GM19438 (cell line): ENCODE measurements at regions not wholly inside any gene's neighbourhood (a gene's known extent, or its start where the extent isn't known, plus 50 kb on each side); places are given as distances from the start of the nearest gene placed in this dataset.
A peak's percentile ranks its signal among the peaks of the same experiment; 100 is the strongest.
"Not testable (repeated sequence)": the region's sequence is repeated elsewhere in the genome, so short reads cannot be mapped to it uniquely, and the experiment has no call there.

Experiments
- ATAC-seq: cut with Tn5 transposase; IDR thresholded peaks from one replicate; pipeline ENCODE4 v1.9.1; 2021; ENCODE audit warnings: low read depth; ENCODE audit not compliant: unreplicated experiment

GRCh38 chr3:153437666-153438065 is 275.6 kb downstream of the RAP2B start:
- ATAC-seq = no peak

- ATAC-seq = no peak
Observed at GRCh38 chr3:153438271-153438670, 276.2 kb downstream of the RAP2B start.

GRCh38 chr3:153439780-153440179 is 277.8 kb downstream of the RAP2B start:
- ATAC-seq = no peak

GRCh38 chr3:153440311-153440710 is 278.3 kb downstream of the RAP2B start:
- ATAC-seq = no peak

GRCh38 chr3:153442386-153442785 is 280.4 kb downstream of the RAP2B start:
- ATAC-seq = no peak

- no peak for ATAC-seq
Observed at GRCh38 chr3:153442799-153443487, 280.9 kb downstream of the RAP2B start.

GRCh38 chr3:153443961-153444360 is 281.9 kb downstream of the RAP2B start:
- no peak for ATAC-seq

- no peak for ATAC-seq
Observed at GRCh38 chr3:153445817-153446216, 283.8 kb downstream of the RAP2B start.

- ATAC-seq = no peak
Observed at GRCh38 chr3:153448151-153448829, 286.3 kb downstream of the RAP2B start.

- no peak for ATAC-seq
Observed at GRCh38 chr3:153456833-153457545, 295.0 kb downstream of the RAP2B start.

- ATAC-seq = no peak
Observed at GRCh38 chr3:153458881-153459280, 296.9 kb downstream of the RAP2B start.

- ATAC-seq = no peak
Observed at GRCh38 chr3:153462545-153462944, 300.5 kb downstream of the RAP2B start.

- peak; percentile 70 for ATAC-seq
Observed at GRCh38 chr3:153463895-153464294, 301.9 kb downstream of the RAP2B start.

GRCh38 chr3:153469162-153469561 is 307.1 kb downstream of the RAP2B start:
- ATAC-seq = no peak

- ATAC-seq = no peak
Observed at GRCh38 chr3:153484842-153485241, 322.8 kb downstream of the RAP2B start.

GRCh38 chr3:153495422-153495821 is 333.4 kb downstream of the RAP2B start:
- no peak for ATAC-seq

- no peak for ATAC-seq
Observed at GRCh38 chr3:153502682-153503081, 340.7 kb downstream of the RAP2B start.

GRCh38 chr3:153503873-153504272 is 341.8 kb downstream of the RAP2B start:
- no peak for ATAC-seq

GRCh38 chr3:153506205-153506604 is 344.2 kb downstream of the RAP2B start:
- not testable (repeated sequence) for ATAC-seq

- not testable (repeated sequence) for ATAC-seq
Observed at GRCh38 chr3:153506686-153507085, 344.7 kb downstream of the RAP2B start.

GRCh38 chr3:153513236-153513635 is 351.2 kb downstream of the RAP2B start:
- no peak for ATAC-seq

- ATAC-seq = no peak
Observed at GRCh38 chr3:153528473-153528872, 366.4 kb downstream of the RAP2B start.
